GM12892 (cell line): ENCODE measurements at regions not wholly inside any gene's neighbourhood (a gene's known extent, or its start where the extent isn't known, plus 50 kb on each side); places are given as distances from the start of the nearest gene placed in this dataset.

Experiments
- POLR2A ChIP-seq: IDR thresholded peaks from 2 replicates; pipeline ENCODE4 v1.6.1; 2011; ENCODE audit warnings: low read depth, low read length, control low read depth
- POLR2AphosphoS5 ChIP-seq: IDR thresholded peaks from 2 replicates; pipeline ENCODE4 v1.6.1; 2011; ENCODE audit warnings: low read depth, low read length, control low read depth
- TAF1 ChIP-seq: IDR thresholded peaks from 2 replicates; pipeline ENCODE4 v1.6.1; 2011; ENCODE audit warnings: low read depth, mild to moderate bottlenecking, control low read depth, low read length, borderline replicate concordance

DNA sequence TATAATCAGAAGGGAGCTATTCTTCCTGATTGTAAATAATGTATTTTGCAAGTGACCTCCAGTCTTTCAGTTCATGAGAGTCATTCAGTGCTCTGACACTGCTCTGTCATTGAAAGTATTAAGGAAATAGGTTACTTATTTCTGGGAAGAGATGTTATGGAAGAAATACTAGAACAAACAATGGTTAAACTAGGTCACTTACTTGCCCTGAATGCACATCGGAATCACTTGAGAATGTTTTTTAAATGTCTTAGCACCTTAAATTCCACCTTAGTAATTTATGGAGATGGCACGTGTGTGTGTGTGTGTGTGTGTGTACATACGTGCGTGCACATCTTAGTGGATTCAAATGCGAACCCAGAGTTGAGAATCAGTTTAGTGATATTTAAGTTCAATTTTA lies 126.6 kb upstream of the KCNH7 start:
- TF ChIP-seq TAF1 (no peak), POLR2AphosphoS5 (no peak), POLR2A (no peak)
